ENCODE measurements at regions not wholly inside any gene's neighbourhood (a gene's known extent, or its start where the extent isn't known, plus 50 kb on each side); places are given as distances from the start of the nearest gene placed in this dataset.

DNA sequence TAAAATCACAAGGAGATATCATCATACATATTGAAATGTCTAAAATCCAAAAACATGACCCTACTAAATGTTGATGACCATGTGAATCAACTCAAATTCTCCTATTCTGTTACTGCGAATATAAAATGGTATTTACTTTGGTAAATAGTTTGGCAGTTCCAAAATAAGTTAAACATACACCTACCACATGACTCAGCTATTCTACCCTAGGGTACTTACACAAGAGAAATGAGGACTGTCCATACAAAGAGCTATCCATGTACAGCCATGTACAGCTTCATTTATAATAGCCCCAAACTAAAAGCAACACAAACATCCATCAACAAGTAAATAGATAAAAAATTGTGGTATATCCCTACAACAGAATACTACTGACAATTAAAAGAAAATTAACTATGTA lies 346.1 kb upstream of the TENM4 start:
- no peak for DNase-seq (ENCODE audit: low read depth)
- Histone ChIP-seq H3K36me3 (ENCODE audit: control insufficient read depth, insufficient read depth, low read length) (no peaks in the 10 kb centered on the region), H3K4me3 (ENCODE audit: low read depth, low read length) (no peak overlapping the region), H3K27me3 (ENCODE audit: control insufficient read depth, insufficient read depth, low read length) (no peaks in the 10 kb centered on the region)
- TF ChIP-seq CTCF (IDR thresholded peaks at IDR 0.05; ENCODE audit: insufficient read depth, low read length, poor library complexity, severe bottlenecking), result no peak

DNA sequence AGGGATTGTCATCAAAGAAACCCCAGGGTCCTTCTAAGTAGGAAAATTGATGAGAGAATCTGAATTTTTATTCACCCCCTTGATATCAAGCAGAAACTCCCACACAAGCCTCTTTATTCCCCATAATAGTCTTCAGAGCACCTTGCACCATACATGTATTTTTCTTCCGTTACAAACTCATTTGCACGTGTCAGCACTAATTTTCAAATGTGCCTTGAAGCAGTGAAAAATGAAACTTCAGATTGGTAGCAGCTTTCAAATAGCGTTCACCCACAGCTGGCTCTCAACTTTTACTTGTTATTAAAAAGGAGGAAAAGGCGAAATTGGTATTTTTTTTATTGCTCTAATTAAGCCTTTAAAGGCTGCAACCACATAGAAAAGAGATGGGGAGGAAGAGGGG lies 343.0 kb upstream of the TENM4 start:
- no peak for TF ChIP-seq CTCF (IDR thresholded peaks at IDR 0.05; ENCODE audit: insufficient read depth, low read length, poor library complexity, severe bottlenecking)
- no peak for DNase-seq (ENCODE audit: low read depth)
- Histone ChIP-seq H3K36me3 (ENCODE audit: control insufficient read depth, insufficient read depth, low read length) (no peaks in the 10 kb centered on the region), H3K4me3 (ENCODE audit: low read depth, low read length) (no peak overlapping the region), H3K27me3 (ENCODE audit: control insufficient read depth, insufficient read depth, low read length) (no peaks in the 10 kb centered on the region)

DNA sequence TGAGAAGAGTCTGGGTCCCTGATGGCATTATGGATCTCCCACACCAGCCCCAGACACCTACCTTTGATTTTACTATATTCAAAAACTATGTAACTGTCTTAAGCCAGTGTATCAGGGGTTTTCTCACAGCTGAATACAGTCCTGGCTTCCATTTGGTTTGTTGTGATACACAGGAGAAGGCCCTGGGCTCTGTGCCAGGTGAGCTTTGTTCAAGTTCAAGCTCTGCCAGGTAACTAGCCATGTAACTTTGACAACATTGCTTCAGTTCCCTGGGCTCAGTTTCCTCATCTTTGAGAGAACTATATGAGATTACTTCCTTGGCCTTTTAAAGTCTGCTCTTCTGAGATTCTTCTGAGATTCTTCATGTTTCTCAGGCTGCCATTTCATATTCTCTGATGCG lies 327.5 kb upstream of the TENM4 start:
- Histone ChIP-seq H3K27me3 (ENCODE audit: control insufficient read depth, insufficient read depth, low read length) (no peaks in the 10 kb centered on the region), H3K4me3 (ENCODE audit: low read depth, low read length) (no peak overlapping the region), H3K36me3 (ENCODE audit: control insufficient read depth, insufficient read depth, low read length) (no peaks in the 10 kb centered on the region)
- no peak for DNase-seq (ENCODE audit: low read depth)
- no peak for TF ChIP-seq CTCF (IDR thresholded peaks at IDR 0.05; ENCODE audit: insufficient read depth, low read length, poor library complexity, severe bottlenecking)

DNA sequence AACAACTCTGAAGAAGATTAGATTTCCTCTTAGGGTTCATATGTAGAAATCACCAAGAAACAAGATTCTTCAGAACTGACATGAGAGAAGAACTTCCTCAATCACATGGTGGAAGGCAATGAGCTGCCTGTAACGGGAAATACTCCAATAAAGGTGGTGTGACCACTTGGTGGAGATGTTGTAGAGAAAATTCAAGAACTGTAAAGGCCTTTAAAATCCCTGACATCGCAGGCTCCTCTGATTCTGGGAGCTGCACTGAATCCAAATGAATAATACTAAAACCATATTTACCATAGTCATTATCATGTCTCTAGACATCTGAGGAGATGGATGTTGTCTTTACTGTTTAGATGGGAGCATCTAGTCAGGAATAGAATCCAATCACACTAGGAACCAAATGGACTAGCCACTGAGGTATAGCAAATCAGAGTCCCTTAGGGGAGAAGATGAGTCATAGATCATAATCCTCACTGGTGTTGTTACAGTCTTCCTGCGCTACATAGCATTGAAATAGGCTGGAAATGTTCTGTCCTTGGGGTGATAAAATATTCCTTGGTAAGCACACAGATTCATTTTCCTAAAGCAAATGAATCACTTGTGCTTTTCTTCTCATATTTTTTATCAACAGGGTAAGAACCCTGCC lies 321.6 kb upstream of the TENM4 start:
- no peak for TF ChIP-seq CTCF (IDR thresholded peaks at IDR 0.05; ENCODE audit: insufficient read depth, low read length, poor library complexity, severe bottlenecking)
- Histone ChIP-seq H3K4me3 (ENCODE audit: low read depth, low read length) (no peak overlapping the region), H3K36me3 (ENCODE audit: control insufficient read depth, insufficient read depth, low read length) (no peaks in the 10 kb centered on the region), H3K27me3 (ENCODE audit: control insufficient read depth, insufficient read depth, low read length) (no peaks in the 10 kb centered on the region)
- no peak for DNase-seq (ENCODE audit: low read depth)

DNA sequence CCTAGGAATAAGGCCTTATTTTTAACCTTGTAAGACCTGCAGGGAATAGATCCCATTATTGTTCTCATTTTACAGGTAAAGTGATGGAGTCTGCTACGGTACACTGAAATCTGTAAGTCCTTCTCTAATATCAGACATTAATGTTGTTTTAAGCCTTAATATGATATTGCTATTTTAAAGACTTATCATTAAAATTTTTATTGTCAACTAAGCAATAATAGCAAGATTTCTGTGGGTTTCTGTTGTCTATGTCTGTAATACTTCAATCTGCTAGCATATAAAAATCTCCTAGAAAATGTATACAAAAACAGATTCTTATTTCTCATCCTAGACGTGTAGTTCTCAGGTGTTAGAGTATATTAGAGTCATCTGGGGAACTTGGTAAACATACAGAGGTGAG lies 317.5 kb upstream of the TENM4 start:
- H3K36me3 ChIP-seq (ENCODE audit: control insufficient read depth, insufficient read depth, low read length), result no peaks in the 10 kb centered on the region
- no peak for DNase-seq (ENCODE audit: low read depth)
- no peaks in the 10 kb centered on the region for H3K27me3 ChIP-seq (ENCODE audit: control insufficient read depth, insufficient read depth, low read length)
- H3K4me3 ChIP-seq (ENCODE audit: low read depth, low read length), result no peak overlapping the region
- TF ChIP-seq CTCF (IDR thresholded peaks at IDR 0.05; ENCODE audit: insufficient read depth, low read length, poor library complexity, severe bottlenecking), result no peak

GRCh38 chr11:79747406-79747805 lies 306.6 kb upstream of the TENM4 start:
- Histone ChIP-seq H3K27me3 (ENCODE audit: control insufficient read depth, insufficient read depth, low read length) (no peaks in the 10 kb centered on the region), H3K36me3 (ENCODE audit: control insufficient read depth, insufficient read depth, low read length) (no peaks in the 10 kb centered on the region), H3K4me3 (ENCODE audit: low read depth, low read length) (no peak overlapping the region)
- no peak for TF ChIP-seq CTCF (IDR thresholded peaks at IDR 0.05; ENCODE audit: insufficient read depth, low read length, poor library complexity, severe bottlenecking)
- no peak for DNase-seq (ENCODE audit: low read depth)
